Mesothelial cell of epicardium (in vitro differentiated cells): ENCODE measurements at regions not wholly inside any gene's neighbourhood (a gene's known extent, or its start where the extent isn't known, plus 50 kb on each side); places are given as distances from the start of the nearest gene placed in this dataset.

Experiments used
- DNase-seq, 2 experiments: peaks; one replicate each; pipeline ENCODE4 v3.0.0; 2021; ENCODE audit warnings: low spot score in 2 of 2; ENCODE audit not compliant: unreplicated experiment in 2 of 2
- H3K27ac Mint-ChIP-seq: 2 replicates; pipeline ENCODE4 v1.8.0; 2021; ENCODE audit warnings: mixed read lengths
- H3K27me3 Mint-ChIP-seq: 2 replicates; pipeline ENCODE4 v1.8.0; 2021; ENCODE audit warnings: low read depth, mixed read lengths
- H3K36me3 Mint-ChIP-seq: 2 replicates; pipeline ENCODE4 v1.8.0; 2021; ENCODE audit warnings: mixed read lengths
- H3K4me1 Mint-ChIP-seq: 2 replicates; pipeline ENCODE4 v1.8.0; 2021; ENCODE audit warnings: mixed read lengths
- H3K4me3 Mint-ChIP-seq: 2 replicates; pipeline ENCODE4 v1.8.0; 2021; ENCODE audit warnings: mild to moderate bottlenecking, moderate library complexity, mixed read lengths
- H3K9me3 Mint-ChIP-seq: 2 replicates; pipeline ENCODE4 v1.8.0; 2021; ENCODE audit warnings: mixed read lengths
- TF ChIP-seq, protein P1 (sequence below): fragments of 200-600 bp; sonication (generic); IDR thresholded peaks from one replicate; pipeline ENCODE4 v1.5.0; 2021; ENCODE audit warnings: antibody characterized with exemption; ENCODE audit not compliant: unreplicated experiment

DNA sequence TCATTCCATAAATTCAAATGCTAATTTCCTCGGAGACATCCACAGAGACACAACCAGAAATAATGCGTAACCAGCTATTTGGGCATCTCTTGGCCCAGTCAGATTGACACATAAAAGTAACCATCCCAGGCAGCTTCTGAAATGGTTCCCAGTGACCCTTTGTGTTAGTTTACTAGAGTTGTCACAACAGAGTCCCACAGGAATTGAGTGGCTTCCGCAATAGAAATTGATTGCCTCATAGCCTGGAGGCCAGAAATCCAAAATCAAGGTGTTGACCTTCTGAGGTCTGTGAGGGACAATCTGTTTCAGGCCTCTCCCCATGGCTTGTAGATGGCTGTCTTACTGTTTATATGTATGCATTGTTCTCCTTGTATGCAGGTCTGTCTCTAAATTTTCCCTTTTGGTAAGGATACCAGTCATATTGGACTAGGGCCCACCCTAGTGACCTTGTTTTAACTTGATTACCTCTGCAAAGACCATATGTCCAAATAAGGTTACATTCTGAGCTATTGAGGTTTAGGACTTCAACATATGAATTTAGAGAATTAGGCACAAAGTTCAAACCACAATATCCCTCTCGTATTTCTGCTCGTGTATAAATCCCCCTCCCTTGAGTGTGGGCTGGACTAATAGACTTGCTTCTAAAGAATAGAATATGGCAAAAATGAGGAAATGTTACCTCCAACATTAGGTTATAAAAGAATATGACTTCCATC lies 78.2 kb upstream of the FGGY start:
- Mint-ChIP-seq H3K27ac (no peak overlapping the region), H3K4me1 (peaks cover 35% of the 10 kb centered on the region), H3K36me3 (peaks cover 10% of the 10 kb centered on the region), H3K9me3 (peaks cover 27% of the 10 kb centered on the region), H3K27me3 (no peaks in the 10 kb centered on the region), H3K4me3 (no peak overlapping the region)
- DNase-seq = no peak
- TF ChIP-seq, protein P1, sequence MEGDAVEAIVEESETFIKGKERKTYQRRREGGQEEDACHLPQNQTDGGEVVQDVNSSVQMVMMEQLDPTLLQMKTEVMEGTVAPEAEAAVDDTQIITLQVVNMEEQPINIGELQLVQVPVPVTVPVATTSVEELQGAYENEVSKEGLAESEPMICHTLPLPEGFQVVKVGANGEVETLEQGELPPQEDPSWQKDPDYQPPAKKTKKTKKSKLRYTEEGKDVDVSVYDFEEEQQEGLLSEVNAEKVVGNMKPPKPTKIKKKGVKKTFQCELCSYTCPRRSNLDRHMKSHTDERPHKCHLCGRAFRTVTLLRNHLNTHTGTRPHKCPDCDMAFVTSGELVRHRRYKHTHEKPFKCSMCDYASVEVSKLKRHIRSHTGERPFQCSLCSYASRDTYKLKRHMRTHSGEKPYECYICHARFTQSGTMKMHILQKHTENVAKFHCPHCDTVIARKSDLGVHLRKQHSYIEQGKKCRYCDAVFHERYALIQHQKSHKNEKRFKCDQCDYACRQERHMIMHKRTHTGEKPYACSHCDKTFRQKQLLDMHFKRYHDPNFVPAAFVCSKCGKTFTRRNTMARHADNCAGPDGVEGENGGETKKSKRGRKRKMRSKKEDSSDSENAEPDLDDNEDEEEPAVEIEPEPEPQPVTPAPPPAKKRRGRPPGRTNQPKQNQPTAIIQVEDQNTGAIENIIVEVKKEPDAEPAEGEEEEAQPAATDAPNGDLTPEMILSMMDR = no peak

DNA sequence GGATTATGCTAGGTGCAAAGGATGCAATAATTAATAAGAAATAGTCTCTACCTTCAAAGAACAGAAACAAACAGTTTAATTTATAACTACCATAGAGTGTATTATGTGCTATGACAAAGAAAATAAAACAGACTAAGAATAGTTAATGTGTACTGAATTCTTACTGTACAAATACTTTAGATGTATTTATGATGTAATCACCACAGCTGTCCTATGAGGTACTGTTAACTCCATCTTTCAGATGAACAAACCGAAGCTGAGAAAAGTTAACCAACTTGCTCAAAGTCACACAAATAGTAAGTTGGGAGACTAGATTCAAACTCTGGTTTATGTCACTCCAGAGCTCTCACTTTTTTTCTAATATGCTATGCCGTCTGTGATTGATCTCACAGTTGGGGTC lies 77.0 kb upstream of the FGGY start:
- no peak overlapping the region for H3K27ac Mint-ChIP-seq
- H3K27me3 Mint-ChIP-seq = no peaks in the 10 kb centered on the region
- DNase-seq = no peak
- H3K36me3 Mint-ChIP-seq = peaks cover 10% of the 10 kb centered on the region
- no peak overlapping the region for H3K4me3 Mint-ChIP-seq
- H3K4me1 Mint-ChIP-seq = peaks cover 36% of the 10 kb centered on the region
- TF ChIP-seq, protein P1 = no peak
- H3K9me3 Mint-ChIP-seq = peaks cover 27% of the 10 kb centered on the region

DNA sequence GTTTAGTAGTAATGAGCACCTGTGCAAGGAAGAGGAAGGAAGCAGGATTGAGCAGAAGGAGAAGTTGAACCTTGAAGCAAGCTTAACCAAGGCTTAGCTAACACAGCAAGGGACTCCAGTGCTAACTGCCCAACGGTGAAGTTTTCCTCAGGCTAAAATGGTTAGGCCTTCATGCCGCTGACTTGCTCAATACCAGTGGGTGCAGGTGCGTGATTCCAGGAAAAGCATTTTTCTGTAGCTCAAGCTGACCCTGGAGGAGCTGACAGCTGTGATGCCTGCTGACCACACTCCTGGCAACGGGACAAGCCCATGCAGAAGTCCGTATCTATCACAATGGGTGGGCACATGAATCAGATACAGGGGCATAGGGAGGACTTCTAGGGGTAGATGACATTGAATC lies 76.5 kb upstream of the FGGY start:
- Mint-ChIP-seq H3K4me1 (peaks cover 34% of the 10 kb centered on the region), H3K4me3 (no peak overlapping the region), H3K9me3 (peaks cover 27% of the 10 kb centered on the region), H3K27me3 (no peaks in the 10 kb centered on the region), H3K36me3 (peaks cover 10% of the 10 kb centered on the region), H3K27ac (no peak overlapping the region)
- TF ChIP-seq, protein P1 = no peak
- DNase-seq = no peak

DNA sequence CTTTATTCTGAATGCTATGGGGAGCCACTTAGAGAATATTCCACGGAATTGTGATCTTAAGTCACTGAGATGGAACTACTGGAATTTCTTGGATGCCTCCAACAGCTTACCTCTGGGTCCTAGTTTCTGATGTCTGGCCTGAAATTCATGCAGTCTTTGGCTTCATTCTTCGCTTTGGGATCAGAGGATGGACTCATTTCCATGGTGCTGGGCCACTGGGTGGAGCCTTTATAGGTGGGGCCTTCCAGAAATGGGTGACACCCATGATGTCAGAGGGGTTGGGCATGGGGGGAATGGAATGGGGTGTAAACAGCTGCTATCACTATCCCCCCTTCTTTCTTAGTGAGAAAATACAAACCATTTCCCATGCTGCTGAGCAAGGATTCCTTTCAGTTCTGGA lies 73.7 kb upstream of the FGGY start:
- H3K27ac Mint-ChIP-seq = peak overlapping the region; percentile 88
- H3K36me3 Mint-ChIP-seq = peaks cover 3% of the 10 kb centered on the region
- H3K27me3 Mint-ChIP-seq = no peaks in the 10 kb centered on the region
- no peak for DNase-seq
- peaks cover 11% of the 10 kb centered on the region for H3K9me3 Mint-ChIP-seq
- TF ChIP-seq, protein P1 = no peak
- H3K4me1 Mint-ChIP-seq = peaks cover 32% of the 10 kb centered on the region
- no peak overlapping the region for H3K4me3 Mint-ChIP-seq

DNA sequence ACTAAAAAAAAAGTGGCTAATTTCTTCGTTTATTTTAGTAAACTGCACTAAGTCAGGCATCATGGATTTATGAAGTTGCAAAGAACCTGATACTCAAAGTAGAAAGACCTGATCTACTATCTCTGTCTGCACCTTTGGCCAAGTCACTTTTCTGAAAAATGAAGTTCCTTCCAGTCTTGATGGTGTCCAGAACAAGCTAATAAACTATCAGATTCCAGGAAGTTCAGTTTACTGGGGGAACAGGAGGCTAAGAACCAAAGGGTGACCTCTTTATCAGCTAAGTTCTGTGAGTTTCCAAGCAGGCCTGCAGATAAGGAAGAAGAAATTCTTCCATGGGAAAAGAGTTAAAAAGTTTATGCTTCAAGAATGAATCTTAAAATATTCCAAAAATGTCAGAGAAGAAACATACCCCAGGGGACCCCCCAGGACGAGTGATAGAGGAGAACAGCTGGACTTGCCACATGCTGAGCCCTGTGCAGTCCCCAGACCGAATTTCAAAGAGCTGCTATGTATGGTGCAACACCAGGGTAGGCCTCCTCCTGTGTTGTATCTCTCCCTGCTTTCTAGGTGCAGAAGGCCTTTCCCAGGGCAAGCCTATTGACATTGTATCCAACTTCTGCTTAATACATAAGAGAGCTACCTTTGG lies 72.8 kb upstream of the FGGY start:
- no peak for DNase-seq
- no peak overlapping the region for H3K4me3 Mint-ChIP-seq
- H3K27me3 Mint-ChIP-seq = no peaks in the 10 kb centered on the region
- TF ChIP-seq, protein P1 = no peak
- peaks cover 6% of the 10 kb centered on the region for H3K9me3 Mint-ChIP-seq
- peaks cover 3% of the 10 kb centered on the region for H3K36me3 Mint-ChIP-seq
- peaks cover 32% of the 10 kb centered on the region for H3K4me1 Mint-ChIP-seq
- H3K27ac Mint-ChIP-seq = peak overlapping the region; percentile 88
